ENCODE measurements at regions not wholly inside any gene's neighbourhood (a gene's known extent, or its start where the extent isn't known, plus 50 kb on each side); places are given as distances from the start of the nearest gene placed in this dataset.

DNA sequence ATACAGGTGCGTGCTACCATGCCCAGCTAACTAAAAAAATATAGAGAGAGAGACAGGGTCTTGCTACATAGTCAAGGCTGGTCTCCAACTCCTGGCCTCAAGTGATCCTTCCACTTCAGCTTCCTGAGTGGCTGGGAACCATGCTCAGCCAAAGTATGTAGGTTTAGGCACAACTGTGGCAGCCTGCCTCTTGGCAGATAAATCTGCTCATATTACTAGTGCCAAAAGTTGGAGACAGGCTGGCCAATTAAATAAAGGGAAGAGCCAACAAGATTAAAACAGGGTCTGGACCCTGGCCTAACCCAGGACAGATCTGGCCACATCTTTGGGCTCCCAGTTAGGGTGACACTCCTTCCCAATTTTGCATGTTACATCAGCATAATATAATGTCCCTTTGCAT is 151.7 kb downstream of the CBLN1 start:
- TF ChIP-seq, protein P1, sequence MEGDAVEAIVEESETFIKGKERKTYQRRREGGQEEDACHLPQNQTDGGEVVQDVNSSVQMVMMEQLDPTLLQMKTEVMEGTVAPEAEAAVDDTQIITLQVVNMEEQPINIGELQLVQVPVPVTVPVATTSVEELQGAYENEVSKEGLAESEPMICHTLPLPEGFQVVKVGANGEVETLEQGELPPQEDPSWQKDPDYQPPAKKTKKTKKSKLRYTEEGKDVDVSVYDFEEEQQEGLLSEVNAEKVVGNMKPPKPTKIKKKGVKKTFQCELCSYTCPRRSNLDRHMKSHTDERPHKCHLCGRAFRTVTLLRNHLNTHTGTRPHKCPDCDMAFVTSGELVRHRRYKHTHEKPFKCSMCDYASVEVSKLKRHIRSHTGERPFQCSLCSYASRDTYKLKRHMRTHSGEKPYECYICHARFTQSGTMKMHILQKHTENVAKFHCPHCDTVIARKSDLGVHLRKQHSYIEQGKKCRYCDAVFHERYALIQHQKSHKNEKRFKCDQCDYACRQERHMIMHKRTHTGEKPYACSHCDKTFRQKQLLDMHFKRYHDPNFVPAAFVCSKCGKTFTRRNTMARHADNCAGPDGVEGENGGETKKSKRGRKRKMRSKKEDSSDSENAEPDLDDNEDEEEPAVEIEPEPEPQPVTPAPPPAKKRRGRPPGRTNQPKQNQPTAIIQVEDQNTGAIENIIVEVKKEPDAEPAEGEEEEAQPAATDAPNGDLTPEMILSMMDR (conservative IDR thresholded peaks at IDR 0.05): no peak
- H3K27ac ChIP-seq: no peak overlapping the region

DNA sequence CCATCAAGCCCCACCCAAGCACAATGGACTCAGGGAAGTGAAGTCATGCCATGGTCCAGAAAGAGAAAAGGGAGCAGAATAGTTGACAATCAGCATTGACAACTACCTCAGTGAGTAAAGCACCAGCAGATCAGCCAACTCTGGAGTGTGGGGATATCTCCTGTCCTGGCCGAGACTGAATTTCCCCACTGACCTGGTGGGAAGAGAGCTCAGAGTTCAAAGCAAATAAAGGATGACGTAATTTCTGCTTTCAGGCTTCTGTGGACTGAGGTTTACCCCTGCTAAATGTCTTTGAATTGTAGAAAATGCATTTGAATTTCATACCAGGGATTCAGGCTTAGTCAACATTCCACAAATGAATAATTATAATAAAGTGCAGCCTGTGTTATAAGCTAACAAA is 152.9 kb downstream of the CBLN1 start:
- TF ChIP-seq, protein P1 (conservative IDR thresholded peaks at IDR 0.05): no peak
- H3K27ac ChIP-seq: no peak overlapping the region

DNA sequence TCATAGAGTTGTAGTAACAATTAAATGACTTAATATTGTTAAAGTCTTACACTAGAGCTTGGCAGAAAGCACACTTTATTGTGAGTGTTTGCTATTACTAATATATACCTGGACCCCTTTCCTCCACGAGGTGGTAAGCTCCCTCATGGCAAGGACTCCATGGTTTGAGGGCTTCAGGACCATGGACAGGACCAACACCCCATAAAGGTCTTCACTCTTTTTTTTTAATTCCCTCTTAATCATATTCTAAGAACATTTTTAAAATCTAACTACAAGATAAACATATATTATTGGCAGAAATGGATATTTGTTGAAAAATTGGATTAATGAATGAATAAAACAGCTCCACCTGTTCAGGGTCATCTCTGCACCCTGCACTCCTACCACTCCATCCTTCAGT is 154.5 kb downstream of the CBLN1 start:
- TF ChIP-seq, protein P1 (conservative IDR thresholded peaks at IDR 0.05): no peak
- no peak overlapping the region for H3K27ac ChIP-seq

DNA sequence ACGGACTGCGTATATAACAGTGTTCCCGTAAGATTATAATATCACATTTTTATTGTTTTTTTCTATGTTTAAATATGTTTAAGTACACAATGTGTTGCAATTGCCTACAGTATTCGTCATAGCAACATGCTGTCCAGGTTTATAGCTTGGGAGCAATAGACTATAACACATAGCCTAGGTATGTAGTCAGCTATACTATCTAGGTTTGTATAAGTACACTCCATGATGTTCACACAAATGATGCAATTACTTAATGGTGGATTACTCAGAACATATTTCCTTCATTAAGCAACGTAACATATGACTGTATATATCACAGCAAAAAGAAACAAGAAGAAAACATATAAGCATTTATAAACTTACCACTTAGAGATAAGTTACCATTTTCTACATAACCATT is 160.0 kb downstream of the CBLN1 start:
- TF ChIP-seq, protein P1 (conservative IDR thresholded peaks at IDR 0.05): no peak
- no peak overlapping the region for H3K27ac ChIP-seq

DNA sequence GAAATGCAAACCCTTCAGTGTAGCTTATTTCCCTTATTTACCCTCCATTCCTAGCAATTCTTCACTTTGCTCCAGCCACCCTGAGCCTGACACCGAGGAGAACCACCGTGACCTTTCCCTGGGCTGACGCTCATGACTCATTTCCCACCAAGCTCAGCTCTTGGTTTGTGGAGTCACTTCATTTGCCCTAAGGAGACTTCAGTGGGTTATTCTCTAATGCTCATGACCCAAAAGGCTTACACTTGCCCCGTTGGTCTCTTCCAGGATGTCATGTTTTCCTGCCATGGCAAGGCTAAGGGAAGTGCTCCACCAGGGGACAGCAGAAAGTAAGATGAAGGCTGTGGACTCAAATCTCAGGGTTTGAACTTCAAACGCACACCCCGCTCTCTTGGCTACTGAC is 161.0 kb downstream of the CBLN1 start:
- TF ChIP-seq, protein P1 (conservative IDR thresholded peaks at IDR 0.05): no peak
- no peak overlapping the region for H3K27ac ChIP-seq

DNA sequence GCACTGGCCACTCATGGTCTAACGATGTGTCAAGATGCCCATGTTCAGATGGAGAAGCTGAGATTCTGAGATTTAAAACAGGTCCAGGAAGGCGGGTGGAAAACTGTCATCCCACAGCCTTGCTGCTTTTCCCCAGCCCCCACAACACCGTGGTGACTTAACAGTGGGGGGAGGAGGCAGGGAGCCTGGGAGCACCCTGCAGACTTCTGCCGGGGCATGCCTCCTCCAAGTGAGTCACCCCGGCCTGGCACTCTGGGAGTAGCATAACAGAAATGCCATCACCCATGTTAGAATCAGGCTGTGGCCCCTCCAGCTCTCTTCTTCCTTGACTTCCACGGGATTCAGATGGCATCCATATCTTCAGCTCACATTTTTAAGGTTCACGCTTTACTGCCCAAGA is 164.8 kb downstream of the CBLN1 start:
- TF ChIP-seq, protein P1 (conservative IDR thresholded peaks at IDR 0.05): no peak
- no peak overlapping the region for H3K27ac ChIP-seq

DNA sequence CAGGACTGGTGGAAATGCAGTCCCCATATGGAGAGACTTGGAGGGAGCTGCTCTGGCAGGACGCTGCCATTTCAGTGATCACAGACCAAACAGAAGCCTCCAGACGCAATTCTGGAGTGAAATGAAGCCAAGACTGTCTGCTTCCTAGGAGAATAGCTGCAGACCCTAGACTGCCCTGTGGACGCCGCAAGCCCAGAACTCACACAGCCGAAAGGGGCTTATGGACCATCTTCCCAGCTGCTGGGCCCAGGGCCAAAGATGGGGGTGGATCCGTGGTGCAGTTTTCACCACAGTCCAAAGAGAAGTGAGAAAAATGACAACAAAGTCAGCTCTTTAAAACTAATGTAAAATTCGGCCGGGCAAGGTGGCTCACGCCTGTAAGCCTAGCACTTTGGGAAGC is 165.7 kb downstream of the CBLN1 start:
- no peak overlapping the region for H3K27ac ChIP-seq
- TF ChIP-seq, protein P1 (conservative IDR thresholded peaks at IDR 0.05): no peak

DNA sequence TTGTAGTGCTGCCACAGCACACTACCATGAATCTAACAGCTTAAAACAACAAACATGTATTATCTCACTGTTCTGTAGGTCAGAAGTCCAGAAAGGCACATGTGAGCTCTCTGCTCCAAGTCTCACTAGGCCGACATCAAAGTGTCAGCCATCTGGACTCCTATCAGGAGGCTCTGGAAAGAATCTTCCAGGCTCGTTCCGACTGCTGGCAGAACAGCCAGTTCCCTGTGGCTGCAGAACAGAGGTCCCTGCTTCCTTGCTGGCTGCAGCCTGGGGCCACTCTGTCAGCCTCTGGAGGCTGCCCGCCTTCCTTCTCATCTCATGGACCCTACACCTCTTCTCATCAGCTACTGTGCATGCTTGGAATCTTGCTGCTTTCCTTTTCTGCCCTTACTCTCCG is 168.9 kb downstream of the CBLN1 start:
- no peak overlapping the region for H3K27ac ChIP-seq
- TF ChIP-seq, protein P1 (conservative IDR thresholded peaks at IDR 0.05): no peak
